RCC 7860 (cell line): ENCODE measurements at regions not wholly inside any gene's neighbourhood (a gene's known extent, or its start where the extent isn't known, plus 50 kb on each side); places are given as distances from the start of the nearest gene placed in this dataset.
A peak's percentile ranks its signal among the peaks of the same experiment; 100 is the strongest.
"Not testable (repeated sequence)": the region's sequence is repeated elsewhere in the genome, so short reads cannot be mapped to it uniquely, and the experiment has no call there.

Source experiments
- DNase-seq: peaks from one replicate; pipeline ENCODE4 v3.0.0-alpha.2; 2015; ENCODE audit warnings: low spot score
- FAIRE-seq: peaks from 2 replicates; lab custom pipeline; 2012; peaks lifted over from hg19 to GRCh38; lab: Jason Lieb, UNC

DNA sequence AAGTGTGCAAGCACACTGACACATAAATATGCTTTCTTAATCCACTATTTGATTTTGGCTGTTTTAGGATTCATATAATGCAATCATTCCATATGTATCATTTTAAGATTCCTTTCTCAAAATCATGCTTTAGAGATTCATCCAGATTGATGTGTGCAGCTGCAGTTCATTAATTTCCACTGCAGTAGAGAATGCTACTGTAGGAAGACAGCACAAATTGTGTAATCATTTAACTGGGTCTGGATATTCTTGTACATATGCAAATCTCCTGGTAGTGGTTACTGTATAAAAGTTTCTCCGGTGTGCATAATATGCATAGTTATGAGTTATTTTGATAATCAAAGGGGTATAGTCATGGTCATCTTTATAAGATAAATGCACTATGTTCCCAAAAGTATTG is 502.5 kb upstream of the ACVR2A start:
- no peak for DNase-seq
- FAIRE-seq, result no peak

DNA sequence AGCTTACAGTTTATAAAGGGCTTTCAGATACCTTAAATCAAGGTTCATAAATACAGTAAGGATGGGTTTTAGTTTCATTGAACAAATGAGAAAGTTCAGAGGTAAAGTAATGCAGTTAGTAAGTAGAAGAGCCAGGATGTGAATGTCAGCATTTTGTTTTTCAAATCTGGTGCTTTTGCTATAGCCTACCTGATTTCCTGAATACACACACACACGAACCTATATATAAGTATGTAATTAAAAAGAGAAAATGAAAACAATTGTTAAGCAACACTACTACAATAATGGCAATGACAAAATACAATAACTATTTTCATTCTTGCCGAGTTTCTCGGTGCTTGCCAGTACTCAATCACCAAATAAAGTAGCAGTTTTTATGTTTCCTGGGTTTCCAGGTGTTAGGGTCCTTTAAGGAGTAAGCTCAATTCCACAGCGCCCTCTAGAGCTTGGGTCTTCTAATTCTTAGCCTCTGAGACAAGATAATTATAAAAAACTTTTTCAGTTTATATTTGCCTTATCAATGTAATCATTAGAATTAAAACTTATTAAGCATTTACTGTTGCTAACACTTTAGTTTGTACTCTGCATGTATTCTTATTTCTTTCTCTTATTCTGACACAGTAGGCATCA is 512.9 kb upstream of the ACVR2A start:
- FAIRE-seq (peak; percentile 8), DNase-seq (no peak)

DNA sequence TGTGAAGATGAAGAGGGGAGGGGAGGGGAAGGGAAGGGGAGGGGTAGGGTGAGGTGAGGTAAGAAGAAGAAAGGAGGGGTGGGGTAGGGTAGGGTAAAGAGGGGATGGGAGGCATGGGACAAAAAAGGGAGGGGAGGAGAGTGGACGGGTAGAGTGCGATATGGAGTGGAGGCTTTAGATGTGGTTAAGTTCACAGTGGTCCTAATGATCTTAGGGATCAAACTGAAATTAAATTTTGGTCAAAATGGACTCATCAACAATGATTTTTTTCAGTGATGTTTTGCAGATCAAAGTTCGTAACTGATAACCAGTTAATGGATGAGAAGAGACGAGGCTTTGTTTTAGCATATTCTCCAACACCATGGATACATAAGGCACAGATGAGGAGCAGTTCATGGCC is 513.9 kb upstream of the ACVR2A start:
- FAIRE-seq, result no peak
- no peak for DNase-seq

DNA sequence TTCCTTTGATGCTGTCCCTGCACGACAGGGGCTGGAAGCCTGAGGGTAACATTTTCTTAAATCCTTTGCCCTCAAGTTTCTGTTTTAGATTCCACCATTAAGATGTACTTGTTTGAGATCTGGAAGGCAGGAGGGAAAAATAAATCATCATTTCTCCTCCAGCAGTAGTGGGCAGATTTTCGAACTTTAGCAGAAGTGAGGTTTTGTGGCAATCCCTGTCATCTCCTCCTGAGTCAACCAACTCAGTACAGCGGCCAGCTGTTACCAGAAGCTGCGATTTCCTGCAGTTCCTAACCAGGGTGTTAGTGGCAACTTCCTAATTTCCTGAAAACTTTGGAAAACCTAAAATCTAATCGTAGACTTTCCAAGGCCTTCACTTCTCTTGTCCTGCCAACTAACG is 517.2 kb upstream of the ACVR2A start:
- no peak for FAIRE-seq
- DNase-seq, result no peak

DNA sequence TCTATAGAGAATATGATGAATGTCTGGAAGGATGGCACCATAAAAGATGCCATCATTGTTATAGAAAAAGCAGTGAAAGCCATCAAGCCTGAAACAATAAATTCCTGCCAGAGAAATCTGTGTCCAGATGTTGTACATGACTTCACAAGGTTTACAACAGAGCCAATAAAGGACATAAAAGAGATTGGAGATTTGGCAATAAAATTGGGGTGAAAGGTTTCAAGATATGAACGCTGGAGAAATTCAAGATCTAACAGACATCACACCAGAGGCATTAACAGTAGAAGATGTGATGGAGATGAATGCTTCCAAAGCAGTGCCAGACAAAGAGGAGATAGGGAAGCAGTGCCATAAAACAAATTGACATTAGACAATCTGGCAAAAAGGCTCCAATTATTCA is 518.8 kb upstream of the ACVR2A start:
- FAIRE-seq, result no peak
- no peak for DNase-seq

DNA sequence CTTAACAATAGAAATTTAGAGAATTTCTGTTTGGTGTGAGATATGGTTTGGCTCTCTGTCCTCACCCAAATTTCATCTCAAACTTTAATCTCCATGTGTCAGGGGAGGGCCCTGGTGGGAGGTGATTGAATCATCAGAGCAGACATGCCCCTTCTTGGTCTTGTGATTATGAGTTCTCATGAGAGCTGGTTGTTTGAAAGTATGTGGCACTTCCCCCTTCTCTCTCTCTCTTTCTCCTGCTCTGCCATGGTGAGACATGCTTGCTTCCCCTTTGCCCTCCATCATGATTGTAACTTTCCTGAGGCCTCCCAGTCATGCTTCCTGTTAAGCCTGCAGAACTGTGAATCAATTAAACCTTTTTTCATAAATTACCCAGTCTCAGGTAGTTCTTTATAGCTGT is 524.7 kb upstream of the ACVR2A start:
- DNase-seq, result no peak
- no peak for FAIRE-seq

DNA sequence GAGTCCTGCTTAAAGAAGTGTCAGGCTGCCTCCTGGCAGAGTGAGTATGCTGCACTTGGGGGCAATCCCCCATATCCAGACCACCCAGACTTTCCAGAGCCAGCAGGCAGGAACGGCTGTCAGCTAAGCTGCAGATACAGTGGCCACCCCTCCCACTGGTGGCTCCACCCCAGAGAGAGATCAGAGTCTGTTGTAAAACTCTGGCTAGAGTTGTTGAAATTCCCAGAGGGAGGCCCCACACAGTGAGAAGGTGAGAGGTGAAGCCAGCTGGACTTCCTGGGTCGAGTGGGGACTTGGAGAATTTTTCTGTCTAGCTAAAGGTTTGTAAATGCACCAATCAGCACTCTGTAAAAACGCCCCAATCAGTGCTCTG is 533.8 kb upstream of the ACVR2A start:
- DNase-seq, result no peak
- no peak for FAIRE-seq

DNA sequence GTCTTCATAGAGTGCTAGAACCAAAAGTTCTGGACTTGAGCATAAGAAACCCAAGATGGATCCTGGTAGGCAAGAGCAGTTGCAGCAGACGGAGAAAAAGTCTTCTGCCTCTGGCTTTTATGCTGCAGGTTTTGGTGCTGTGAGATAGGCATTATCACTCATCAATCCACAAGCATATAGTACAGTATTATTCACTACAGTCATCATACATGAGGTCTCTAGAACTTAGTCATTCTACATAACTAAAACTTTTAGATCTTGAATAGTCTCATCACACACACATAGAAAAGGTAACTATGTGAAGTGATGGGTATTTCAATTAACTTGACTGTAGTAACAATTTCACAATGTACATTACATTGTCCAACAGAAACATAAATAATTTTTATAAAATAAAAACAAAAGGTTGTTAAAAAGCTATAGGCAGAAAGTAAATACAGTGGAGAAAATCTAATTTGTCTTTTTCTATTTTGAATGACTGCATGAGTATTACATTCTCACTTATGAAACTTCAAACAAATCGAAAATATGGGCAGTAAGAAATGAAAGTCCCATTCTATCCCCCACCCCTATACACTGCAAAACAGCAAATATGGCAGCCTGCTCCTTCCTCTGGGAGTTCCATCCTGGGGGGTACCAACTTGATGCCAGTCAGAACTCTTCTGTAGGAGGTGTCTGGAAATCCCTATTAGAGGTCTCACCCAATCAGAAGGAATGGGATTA is 534.3 kb upstream of the ACVR2A start:
- no peak for DNase-seq
- no peak for FAIRE-seq

DNA sequence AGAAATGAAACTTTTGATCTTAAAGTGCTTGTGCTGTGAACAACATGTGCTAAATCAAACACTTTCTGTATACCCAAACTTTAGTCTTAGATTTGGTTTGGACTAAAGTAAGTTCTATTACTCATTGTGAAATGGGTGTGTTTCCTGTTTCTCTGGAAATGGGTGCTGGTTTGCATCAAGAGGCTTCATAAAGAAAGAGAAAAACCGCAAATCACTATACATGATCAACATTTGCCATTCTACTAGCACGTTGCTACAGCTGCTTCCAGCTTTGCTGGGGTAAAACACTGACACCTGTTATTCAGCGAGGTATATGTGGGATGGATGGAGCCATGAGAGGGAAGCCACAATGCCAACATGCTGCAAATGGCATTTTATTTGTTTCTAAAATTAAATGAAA is 547.0 kb upstream of the ACVR2A start:
- no peak for FAIRE-seq
- no peak for DNase-seq

DNA sequence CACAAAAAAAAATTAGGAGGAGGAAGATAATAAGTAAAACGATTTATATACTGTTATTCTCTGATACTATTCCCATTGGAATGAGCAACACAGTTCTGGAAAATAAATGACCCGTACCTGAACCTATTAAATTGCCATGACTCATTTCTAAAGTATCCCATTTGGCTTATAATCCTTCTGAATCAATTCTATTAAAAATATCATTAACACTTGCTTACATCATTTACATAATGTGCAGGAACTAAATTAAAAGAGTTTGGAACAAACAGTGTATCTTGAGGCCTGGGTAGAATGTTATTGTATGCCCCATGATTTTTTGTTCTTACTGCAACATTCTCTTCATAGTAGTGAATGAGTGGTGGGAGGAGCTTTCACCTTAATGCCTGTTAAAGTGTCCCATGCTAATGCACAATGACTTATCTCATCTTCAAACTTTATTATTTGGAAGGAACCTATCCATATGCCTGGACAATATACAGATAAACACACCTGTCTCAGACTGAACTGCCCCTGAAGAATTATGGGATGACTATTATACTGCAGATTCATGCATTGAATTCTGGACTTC is 549.9 kb upstream of the ACVR2A start:
- FAIRE-seq (no peak), DNase-seq (no peak)

DNA sequence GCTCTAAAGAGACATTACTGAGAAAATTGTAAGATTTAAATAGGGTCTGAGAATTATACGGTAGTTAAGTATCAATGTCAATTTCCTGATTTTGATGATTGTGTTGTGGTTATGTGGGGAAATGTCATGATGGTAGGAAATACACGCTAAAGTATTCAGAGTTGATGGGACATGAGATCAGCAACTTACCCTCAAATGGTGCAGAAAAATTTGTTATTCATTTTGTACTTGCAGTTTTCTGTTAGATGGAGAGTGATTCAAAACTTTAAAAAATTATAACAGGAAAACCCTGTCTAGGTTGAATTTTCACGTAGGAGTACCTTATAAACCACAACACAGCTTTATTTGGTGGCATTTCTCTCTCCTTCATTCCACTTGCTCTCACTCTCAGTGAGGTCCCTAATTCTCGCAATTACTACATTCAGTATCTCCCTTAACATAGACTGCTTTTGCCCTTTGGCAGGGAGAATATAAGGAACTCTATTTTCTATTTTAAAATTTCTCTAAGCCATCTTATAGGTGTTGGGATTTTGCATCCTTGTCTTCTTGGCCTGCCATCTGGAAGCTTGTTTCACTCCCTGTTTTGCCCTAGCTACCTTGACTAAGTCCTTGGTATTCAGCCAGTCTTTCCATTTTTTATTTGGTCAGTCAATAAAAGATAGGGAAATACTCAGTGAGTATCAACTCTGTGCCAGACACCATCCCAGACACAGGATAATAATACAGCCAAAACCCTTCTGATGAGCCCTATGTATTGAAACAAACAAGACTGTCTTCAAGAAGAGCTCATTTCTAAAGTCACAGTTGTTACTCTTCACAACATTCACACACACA is 550.6 kb upstream of the ACVR2A start:
- DNase-seq (no peak), FAIRE-seq (no peak)

DNA sequence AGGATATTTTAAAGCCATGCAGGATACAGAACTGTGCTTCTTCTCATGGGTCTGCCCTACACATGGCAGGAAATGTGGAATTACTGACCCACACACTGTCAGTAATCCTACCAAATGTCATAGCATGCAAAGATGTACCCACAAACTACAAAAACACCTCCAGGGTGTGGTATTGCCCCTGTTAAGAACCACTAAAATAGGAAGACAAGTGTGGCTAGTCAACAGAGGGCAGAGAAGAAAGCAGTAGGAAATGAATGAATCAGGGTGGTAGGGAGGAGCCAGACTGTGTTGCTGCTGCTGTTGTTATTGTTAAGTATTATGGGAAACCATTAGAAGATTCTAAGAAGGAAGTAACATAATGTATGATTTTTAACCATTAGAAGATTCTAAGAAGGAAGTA is 556.7 kb upstream of the ACVR2A start:
- FAIRE-seq (no peak), DNase-seq (no peak)

DNA sequence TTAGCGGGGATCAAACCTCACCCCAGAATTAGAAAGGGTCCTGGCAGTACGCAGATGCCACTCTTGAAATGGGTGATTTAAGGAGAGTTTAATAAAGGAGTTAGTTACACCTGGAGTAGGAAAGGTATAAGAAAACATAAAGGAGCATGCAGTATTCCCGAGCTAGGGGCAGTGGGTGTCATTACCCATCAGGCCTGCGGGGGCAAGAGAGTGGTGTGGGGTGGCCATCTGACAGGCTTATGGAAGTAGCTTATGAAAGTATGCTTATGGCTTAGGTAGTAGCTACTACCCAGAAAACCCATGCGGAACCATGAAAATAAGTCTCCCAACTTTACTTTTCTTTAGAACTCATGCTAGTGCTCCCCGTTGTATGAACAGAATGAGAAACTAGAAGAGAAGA is 568.9 kb upstream of the ACVR2A start:
- FAIRE-seq (no peak), DNase-seq (no peak)

DNA sequence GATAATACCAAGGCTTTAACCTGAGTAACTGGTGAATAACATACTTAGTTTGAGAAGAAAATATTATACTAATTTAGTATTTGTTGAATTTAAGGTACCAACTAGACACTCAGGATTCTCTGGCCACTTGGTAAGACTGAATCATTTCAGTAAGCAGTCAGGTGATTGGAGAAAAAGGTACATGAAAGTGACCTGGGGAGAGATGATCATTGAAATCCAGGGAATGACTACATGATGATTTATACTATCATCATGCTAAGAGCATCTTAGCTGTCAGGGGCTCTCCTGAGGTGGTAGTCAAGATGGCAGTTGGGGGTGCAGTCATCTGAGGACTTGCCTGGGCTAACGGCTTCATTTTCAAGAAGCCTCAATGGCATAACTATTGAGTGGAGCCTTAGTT is 571.2 kb upstream of the ACVR2A start:
- DNase-seq (no peak), FAIRE-seq (no peak)

DNA sequence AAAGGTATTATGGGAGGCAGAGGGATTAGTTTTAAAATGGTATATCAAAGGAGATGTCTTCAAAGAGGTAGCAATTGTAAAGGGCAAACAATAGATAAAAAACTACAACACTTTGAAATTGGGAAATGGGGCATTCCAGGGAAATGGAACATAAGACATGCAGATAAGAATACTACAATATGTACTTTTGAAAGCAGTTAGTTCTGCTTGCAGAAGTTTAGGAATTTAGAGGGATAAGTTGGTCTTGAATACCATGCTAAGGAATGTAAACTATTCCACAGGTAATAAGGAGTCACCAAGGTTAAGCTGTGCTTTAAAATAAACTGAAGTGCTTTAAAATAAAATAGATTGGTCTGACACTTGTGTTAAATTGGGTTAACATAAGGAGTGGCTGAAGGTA is 571.7 kb upstream of the ACVR2A start:
- FAIRE-seq (no peak), DNase-seq (no peak)

DNA sequence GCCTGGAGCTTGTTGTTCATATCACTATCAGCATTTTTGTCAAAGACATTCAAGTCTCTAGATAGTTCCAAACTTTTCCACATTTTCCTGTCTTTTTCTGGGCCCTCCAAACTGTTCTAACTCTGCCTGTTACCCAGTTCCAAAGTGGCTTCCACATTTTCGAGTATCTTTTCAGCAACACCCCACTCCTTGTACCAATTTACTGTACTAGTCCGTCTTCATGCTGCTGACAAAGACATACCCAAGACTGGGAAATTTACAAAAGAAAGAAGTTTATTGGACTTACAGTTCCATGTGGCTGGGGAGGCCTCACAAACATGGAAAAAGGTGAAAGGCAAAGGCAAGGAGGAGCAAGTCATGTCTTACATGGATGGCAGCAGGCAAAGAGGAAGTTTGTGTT is 575.2 kb upstream of the ACVR2A start:
- not testable (repeated sequence) for FAIRE-seq, DNase-seq

DNA sequence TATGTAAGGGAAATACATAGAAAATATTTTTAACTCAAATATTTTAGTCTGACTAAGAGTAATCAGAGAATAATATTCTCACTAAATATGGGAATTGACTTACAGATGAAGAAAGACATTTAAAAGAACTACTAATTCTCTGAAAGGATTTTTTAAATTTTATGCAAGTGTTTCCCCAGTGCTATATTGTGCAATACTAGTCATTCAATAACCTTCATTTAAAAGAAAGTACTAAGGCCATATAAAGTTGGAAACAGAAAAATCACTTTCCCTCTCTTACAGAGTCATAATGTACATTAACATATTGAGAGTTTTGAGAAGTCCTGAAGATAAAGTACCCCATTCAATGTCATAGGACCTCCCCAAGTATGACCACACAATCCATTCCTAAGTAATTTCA is 584.6 kb upstream of the ACVR2A start:
- FAIRE-seq (no peak), DNase-seq (no peak)

DNA sequence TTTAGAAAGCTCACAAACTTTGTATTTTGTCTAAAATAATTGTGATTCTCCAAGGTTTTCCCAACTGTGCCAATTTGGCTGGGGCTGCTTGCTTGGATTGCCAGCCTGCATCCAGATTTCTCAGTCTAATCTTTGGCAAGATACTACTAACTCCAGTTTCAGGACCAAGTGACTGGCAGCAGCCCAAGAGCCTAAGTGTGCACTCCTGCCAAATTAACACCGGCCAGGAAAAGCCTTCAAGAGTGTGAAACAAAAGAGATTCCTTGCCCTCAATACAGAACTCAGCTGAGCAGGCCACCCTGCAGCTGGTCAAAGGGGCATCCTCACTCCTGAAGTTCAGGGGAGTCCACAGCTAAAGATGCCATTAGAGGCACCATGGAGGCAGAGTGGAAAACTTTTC is 589.0 kb upstream of the ACVR2A start:
- no peak for FAIRE-seq

DNA sequence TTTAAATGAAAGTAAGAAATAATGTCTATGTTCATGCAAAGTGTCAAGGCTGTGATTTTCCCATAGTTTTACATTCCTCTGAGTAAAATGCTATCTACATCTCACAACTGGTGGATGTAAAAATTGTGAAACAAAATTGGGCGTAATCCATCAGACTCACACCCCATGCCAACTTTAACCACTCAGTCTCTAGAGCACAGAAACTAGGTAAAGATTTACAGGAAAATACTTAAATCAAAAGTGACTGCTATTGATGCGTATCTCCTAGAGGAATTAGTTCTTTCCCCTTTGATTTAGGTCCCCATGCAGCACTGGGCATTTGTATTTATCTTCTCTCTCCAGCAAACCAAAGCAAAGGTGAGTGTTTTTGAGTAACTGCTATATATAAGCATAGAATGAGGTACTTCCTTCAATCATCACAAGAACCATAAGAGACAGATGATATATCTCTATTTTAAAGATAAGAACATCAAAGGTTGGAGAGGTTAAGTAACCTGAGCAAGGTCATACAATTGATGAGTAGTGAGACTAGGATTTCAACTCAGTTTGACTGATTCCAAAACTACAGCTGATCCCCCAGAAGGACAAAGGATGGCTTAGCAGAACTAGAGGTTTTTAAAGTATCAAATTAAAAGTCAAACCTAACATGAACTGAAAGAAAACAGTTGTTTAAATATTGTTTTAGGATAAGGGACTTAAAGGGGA is 594.0 kb upstream of the ACVR2A start:
- FAIRE-seq (no peak), DNase-seq (no peak)

More for the DNA sequence above, 589.0 kb upstream of the ACVR2A start:
- no peak for DNase-seq

DNA sequence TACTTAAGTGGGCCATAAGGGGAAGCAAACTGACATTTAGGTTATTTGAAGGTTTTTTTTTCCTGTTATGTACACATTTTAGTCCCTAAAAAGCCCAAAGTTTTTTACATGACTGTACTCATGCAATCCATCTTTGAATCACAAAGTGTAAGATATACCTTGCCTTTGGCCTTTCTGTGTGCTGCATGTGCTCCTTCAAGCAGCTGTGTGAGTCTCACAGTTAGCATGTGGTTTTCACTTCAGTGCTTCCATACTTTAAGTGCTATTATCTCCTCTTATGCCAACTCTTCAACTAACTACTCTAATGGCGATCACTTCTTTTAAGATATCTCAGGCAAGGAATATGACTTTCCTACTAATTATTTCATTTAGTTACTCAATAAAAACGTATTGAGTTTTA is 597.1 kb upstream of the ACVR2A start:
- FAIRE-seq (no peak), DNase-seq (no peak)

DNA sequence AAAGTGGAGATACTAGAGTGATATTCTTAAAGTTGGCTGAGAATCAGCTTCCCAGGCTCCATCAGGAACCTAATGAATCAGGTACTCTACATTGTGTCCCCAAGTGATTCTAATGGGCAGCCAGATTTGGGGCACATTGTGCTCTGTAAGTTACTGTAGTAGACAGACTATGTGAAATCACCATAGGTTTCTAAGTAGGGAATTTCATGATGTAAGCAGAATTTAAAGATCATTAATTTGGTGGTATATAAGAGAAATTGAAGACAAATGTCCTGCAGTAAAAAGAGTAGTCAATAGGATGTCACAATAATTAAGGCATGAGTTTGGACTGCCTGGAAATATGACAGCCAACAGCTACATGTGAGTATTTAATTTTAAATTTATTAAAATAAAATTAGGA is 602.4 kb upstream of the ACVR2A start:
- DNase-seq (no peak), FAIRE-seq (no peak)
